GM04503 (cell line): ENCODE measurements at regions not wholly inside any gene's neighbourhood (a gene's known extent, or its start where the extent isn't known, plus 50 kb on each side); places are given as distances from the start of the nearest gene placed in this dataset.

Experiments
- DNase-seq: peaks from one replicate; pipeline ENCODE4 v3.0.0-alpha.2; 2012; ENCODE audit warnings: low read depth

GRCh38 chr6:9523462-9523861 is 891.4 kb downstream of the TFAP2A start:
- DNase-seq: peak; percentile 60

- no peak for DNase-seq
These were observed 892.8 kb downstream of the TFAP2A start for GRCh38 chr6:9522101-9522500.

GRCh38 chr6:9521152-9521530 is 893.7 kb downstream of the TFAP2A start:
- no peak for DNase-seq

- peak; percentile 69 for DNase-seq
These were observed 894.3 kb downstream of the TFAP2A start for GRCh38 chr6:9520417-9521151.

- DNase-seq: no peak
These were observed 896.4 kb downstream of the TFAP2A start for GRCh38 chr6:9518431-9518830.

- no peak for DNase-seq
These were observed 897.1 kb downstream of the TFAP2A start for GRCh38 chr6:9517806-9518205.

GRCh38 chr6:9515633-9516606 is 899.0 kb downstream of the TFAP2A start:
- peak; percentile 44 for DNase-seq

- DNase-seq: no peak
These were observed 900.7 kb downstream of the TFAP2A start for GRCh38 chr6:9514146-9514545.

GRCh38 chr6:9511157-9511556 is 903.7 kb downstream of the TFAP2A start:
- DNase-seq: no peak

GRCh38 chr6:9507136-9507895 is 907.6 kb downstream of the TFAP2A start:
- no peak for DNase-seq

- DNase-seq: no peak
These were observed 910.7 kb downstream of the TFAP2A start for GRCh38 chr6:9504191-9504590.

- peak; percentile 51 for DNase-seq
These were observed 911.6 kb downstream of the TFAP2A start for GRCh38 chr6:9503111-9503761.

- DNase-seq: no peak
These were observed 915.2 kb downstream of the TFAP2A start for GRCh38 chr6:9499709-9500108.

GRCh38 chr6:9496837-9497236 is 918.0 kb downstream of the TFAP2A start:
- no peak for DNase-seq

GRCh38 chr6:9494864-9495263 is 920.0 kb downstream of the TFAP2A start:
- DNase-seq: no peak

- DNase-seq: no peak
These were observed 922.1 kb downstream of the TFAP2A start for GRCh38 chr6:9492790-9493189.

GRCh38 chr6:9487128-9487527 is 927.7 kb downstream of the TFAP2A start:
- DNase-seq: no peak

GRCh38 chr6:9485992-9486391 is 928.9 kb downstream of the TFAP2A start:
- DNase-seq: no peak

- DNase-seq: no peak
These were observed 930.2 kb downstream of the TFAP2A start for GRCh38 chr6:9484686-9485085.

GRCh38 chr6:9484091-9484490 is 930.8 kb downstream of the TFAP2A start:
- DNase-seq: no peak

GRCh38 chr6:9482030-9482738 is 932.7 kb downstream of the TFAP2A start:
- peak; percentile 94 for DNase-seq
